Activated T-helper 1 cell treated with Interleukin-2 at 50 U/mL for 16 hours (primary cell): ENCODE measurements at regions not wholly inside any gene's neighbourhood (a gene's known extent, or its start where the extent isn't known, plus 50 kb on each side); places are given as distances from the start of the nearest gene placed in this dataset.
"Not testable (repeated sequence)": the region's sequence is repeated elsewhere in the genome, so short reads cannot be mapped to it uniquely, and the experiment has no call there.

ENCODE experiments used
- DNase-seq: peaks from one replicate; pipeline ENCODE4 v3.0.0-alpha.2; 2020; ENCODE audit warnings: low read depth

DNA sequence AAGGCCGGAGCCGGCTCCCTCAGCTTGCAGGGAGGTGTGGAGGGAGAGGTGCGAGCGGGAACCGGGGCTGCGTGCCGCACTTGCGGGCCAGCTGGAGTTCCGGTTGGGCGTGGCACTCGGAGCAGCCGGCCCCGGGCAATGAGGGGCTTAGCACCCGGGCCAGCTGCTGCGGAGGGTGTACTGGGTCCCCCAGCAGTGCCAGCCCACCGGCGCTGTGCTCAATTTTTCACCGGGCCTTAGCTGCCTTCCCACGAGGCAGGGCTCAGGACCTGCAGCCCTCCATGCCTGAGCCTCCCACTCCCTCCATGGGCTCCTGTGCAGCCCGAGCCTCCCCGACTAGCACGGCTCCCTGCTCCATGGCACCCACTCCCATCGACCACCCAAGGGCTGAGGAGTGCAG is 62.2 kb upstream of the ANKRD55 start:
- DNase-seq = not testable (repeated sequence)

DNA sequence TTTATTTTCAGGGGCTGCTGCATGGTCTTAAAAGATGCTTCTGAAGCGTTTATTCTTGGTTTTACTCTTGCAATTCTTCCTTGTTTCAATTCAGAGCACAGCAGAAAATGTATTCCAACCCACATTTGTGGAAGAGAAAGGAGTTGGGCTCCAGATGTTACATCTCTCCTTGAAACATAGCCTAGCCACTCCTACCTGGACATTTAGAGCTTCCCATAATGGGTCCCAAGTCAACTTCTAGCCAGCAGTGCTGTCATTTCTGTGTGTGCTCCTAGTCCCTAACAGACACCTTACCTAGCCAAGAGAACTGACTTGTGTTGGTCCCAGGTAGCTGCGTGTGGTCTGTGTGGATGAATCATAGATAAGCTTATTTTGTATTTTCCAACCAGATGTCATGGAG is 61.2 kb upstream of the ANKRD55 start:
- DNase-seq = no peak

DNA sequence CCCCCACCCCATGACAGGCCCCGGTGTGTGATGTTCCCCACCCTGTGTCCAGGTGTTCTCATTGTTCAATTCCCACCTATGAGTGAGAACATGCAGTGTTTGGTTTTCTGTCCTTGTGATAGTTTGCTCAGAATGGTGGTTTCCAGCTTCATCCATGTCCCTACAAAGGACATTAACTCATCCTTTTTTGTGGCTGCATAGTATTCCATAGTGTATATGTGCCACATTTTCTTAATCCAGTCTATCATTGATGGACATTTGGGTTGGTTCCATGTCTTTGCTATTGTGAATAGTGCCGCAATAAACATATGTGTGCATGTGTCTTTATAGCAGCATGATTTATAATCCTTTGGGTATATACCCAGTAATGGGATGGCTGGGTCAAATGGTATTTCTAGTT is 59.7 kb upstream of the ANKRD55 start:
- not testable (repeated sequence) for DNase-seq

GRCh38 chr5:56291661-56292374 is 58.7 kb upstream of the ANKRD55 start:
- no peak for DNase-seq

DNA sequence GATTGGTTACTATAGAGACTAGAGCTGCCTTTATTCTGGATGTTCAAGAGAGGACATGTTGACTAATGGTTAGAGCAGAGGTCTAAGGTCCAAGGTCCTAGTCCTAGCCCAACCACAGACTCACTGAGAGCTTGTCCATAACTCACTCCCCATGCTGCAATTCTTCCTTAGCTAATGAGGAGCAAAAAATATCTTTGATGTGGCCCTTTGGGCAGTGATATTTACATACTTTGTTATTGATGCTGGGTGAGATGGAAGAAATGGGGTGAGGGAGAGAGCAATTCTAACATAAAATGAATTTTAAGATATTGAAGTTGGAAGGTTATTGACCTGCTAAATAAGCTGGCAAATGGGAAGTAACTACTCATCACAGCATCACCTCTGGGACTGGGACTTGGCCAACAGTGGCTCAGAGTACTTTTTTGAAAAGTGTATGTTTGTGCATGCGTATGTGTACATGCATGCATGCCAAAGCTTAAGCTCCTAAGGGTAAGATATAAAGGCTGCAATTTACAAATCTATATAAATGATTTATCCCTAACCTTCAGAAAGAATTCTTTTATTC is 58.0 kb upstream of the ANKRD55 start:
- DNase-seq = no peak

GRCh38 chr5:56290378-56291078 is 57.4 kb upstream of the ANKRD55 start:
- no peak for DNase-seq

GRCh38 chr5:56289602-56289987 is 56.5 kb upstream of the ANKRD55 start:
- DNase-seq = no peak

GRCh38 chr5:56288873-56289601 is 55.9 kb upstream of the ANKRD55 start:
- DNase-seq = no peak

DNA sequence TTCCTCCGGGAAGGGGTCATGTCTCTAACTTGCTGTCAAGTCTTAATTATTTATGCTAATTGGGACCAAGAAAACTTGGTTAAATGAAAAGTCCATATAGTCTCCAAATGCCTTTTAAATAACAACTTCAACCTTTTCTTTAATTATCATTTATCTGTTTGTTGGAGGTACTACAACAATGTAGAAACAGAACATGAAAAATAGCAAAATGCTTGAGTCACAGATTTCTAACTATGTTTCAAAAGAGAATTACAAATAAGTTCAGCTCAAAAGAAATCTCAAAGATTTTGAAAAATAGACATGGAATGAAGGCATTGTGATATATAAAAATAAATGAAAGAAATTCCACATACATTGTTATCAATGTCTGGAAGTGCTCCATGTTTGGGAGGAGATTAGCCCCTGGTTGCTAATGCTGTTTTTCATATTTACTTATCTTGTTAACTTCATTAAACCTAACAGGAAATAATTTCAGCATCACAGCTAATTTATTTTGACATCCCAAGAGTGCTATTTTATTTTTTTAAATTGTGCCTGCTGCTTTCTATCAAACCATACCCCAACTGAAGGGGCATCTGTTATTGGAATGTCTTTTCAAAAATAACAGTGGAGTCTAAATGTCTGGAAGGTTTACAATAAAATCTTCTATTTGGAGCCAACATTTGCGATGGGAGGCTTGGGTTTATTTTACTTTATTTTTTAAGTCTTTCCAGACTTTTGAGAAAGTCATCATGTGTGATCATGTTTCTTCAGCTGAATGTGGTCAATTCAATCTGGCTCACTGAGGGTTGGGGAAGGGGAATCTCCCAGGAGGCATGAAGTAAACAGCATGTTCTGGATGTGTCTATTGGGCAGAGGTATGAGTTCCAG is 53.1 kb upstream of the ANKRD55 start:
- DNase-seq = no peak

GRCh38 chr5:56282951-56283350 is 49.8 kb upstream of the ANKRD55 start:
- DNase-seq = no peak
